Neural progenitor cell (in vitro differentiated cells): ENCODE measurements at regions not wholly inside any gene's neighbourhood (a gene's known extent, or its start where the extent isn't known, plus 50 kb on each side); places are given as distances from the start of the nearest gene placed in this dataset.

Experiments used
- CTCF ChIP-seq: fragments of 200-600 bp; sonication (generic); IDR thresholded peaks from 2 replicates; pipeline ENCODE4 v1.5.1; 2017; ENCODE audit warnings: antibody characterized with exemption, mild to moderate bottlenecking
- EZH2 ChIP-seq: fragments of 200-600 bp; sonication (generic); IDR thresholded peaks from 2 replicates; pipeline ENCODE4 v1.6.1; 2017; ENCODE audit warnings: antibody characterized with exemption, mild to moderate bottlenecking, moderate library complexity
- EZH2phosphoT487 ChIP-seq: fragments of 200-600 bp; sonication (generic); IDR thresholded peaks from 2 replicates; pipeline ENCODE4 v1.6.1; 2017; ENCODE audit warnings: antibody characterized with exemption

- TF ChIP-seq EZH2phosphoT487 = no peak
- no peak for TF ChIP-seq CTCF
- TF ChIP-seq EZH2 = no peak
These were observed 483.8 kb downstream of the DMAC1 start for GRCh38 chr9:7315746-7316145.
